ENCODE measurements at regions not wholly inside any gene's neighbourhood (a gene's known extent, or its start where the extent isn't known, plus 50 kb on each side); places are given as distances from the start of the nearest gene placed in this dataset.

DNA sequence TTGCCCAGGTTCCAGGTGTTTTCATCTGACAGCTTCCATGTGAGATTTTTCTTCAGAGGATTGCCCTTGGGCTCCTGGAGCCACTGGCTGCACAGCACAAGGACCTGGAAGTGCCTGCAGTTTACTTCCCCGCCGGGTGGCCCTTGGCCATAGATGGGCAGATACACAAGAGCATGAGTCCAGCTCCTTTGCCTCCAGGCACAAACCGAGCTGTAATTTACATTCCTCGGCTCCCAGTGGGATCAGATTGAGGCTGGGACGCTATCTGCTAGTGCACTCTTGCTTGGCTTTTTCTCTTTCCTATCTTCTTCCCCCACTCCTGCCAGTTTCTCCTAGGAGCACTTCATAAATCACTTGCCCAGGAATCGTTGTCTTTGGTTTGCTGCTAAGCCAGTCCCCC, 85.4 kb upstream of the RALY start:
- no peaks in the 10 kb centered on the region for H3K36me3 ChIP-seq (replicated peaks; ENCODE audit: low read depth, low read length)
- H3K9ac ChIP-seq (ENCODE audit: low read length), result no peak overlapping the region
- H4K20me1 ChIP-seq (ENCODE audit: insufficient read depth, low read length), result no peaks in the 10 kb centered on the region
- no peak overlapping the region for H2AFZ ChIP-seq (ENCODE audit: low read depth, low read length)
- H3K79me2 ChIP-seq (ENCODE audit: low read length), result no peaks in the 10 kb centered on the region
- H3K9me3 ChIP-seq (ENCODE audit: insufficient read depth, low read length), result no peaks in the 10 kb centered on the region
- H3K4me1 ChIP-seq (ENCODE audit: low read length), result no peaks in the 10 kb centered on the region
- no peak for TF ChIP-seq EZH2phosphoT487 (IDR thresholded peaks at IDR 0.05; ENCODE audit: low read depth)
- TF ChIP-seq, protein P1, sequence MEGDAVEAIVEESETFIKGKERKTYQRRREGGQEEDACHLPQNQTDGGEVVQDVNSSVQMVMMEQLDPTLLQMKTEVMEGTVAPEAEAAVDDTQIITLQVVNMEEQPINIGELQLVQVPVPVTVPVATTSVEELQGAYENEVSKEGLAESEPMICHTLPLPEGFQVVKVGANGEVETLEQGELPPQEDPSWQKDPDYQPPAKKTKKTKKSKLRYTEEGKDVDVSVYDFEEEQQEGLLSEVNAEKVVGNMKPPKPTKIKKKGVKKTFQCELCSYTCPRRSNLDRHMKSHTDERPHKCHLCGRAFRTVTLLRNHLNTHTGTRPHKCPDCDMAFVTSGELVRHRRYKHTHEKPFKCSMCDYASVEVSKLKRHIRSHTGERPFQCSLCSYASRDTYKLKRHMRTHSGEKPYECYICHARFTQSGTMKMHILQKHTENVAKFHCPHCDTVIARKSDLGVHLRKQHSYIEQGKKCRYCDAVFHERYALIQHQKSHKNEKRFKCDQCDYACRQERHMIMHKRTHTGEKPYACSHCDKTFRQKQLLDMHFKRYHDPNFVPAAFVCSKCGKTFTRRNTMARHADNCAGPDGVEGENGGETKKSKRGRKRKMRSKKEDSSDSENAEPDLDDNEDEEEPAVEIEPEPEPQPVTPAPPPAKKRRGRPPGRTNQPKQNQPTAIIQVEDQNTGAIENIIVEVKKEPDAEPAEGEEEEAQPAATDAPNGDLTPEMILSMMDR (IDR thresholded peaks at IDR 0.05; ENCODE audit: low read depth, low read length), result no peak
- H3K4me2 ChIP-seq (ENCODE audit: low read length), result no peak overlapping the region
- no peak overlapping the region for H3K4me3 ChIP-seq (ENCODE audit: low read length)
- peaks cover 7% of the 10 kb centered on the region; the same call in 1 of the 2 replicates for H3K27me3 ChIP-seq (ENCODE audit: low read depth, low read length)
- H3K27ac ChIP-seq (ENCODE audit: low read length), result no peak overlapping the region

DNA sequence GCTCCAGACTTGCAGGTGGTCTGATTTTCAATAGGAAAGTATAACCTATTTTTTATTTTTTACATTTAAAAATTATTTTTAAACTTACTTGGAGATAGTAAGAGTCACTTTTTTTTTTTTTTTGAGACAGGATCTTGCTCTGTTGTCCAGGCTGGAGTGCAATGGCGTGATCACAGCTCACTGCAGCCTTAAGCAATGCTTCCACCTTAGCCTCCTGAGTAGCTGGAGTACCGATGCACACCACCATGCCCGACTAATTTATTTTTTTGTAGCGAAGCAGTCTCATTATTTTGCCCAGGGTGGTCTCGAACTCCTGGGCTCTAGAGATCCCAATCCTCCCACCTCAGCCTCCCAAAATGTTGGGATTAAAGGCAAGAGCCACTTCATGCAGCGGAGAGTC, 84.8 kb upstream of the RALY start:
- Histone ChIP-seq H3K9ac (ENCODE audit: low read length) (no peak overlapping the region), H2AFZ (ENCODE audit: low read depth, low read length) (no peak overlapping the region), H3K27me3 (ENCODE audit: low read depth, low read length) (peaks cover 7% of the 10 kb centered on the region; the same call in 1 of the 2 replicates), H3K79me2 (ENCODE audit: low read length) (no peaks in the 10 kb centered on the region), H3K27ac (ENCODE audit: low read length) (no peak overlapping the region), H4K20me1 (ENCODE audit: insufficient read depth, low read length) (no peaks in the 10 kb centered on the region), H3K36me3 (replicated peaks; ENCODE audit: low read depth, low read length) (no peaks in the 10 kb centered on the region), H3K9me3 (ENCODE audit: insufficient read depth, low read length) (no peaks in the 10 kb centered on the region), H3K4me2 (ENCODE audit: low read length) (no peak overlapping the region), H3K4me1 (ENCODE audit: low read length) (no peaks in the 10 kb centered on the region), H3K4me3 (ENCODE audit: low read length) (no peak overlapping the region)
- TF ChIP-seq, protein P1 (IDR thresholded peaks at IDR 0.05; ENCODE audit: low read depth, low read length), result no peak
- TF ChIP-seq EZH2phosphoT487 (IDR thresholded peaks at IDR 0.05; ENCODE audit: low read depth), result no peak

DNA sequence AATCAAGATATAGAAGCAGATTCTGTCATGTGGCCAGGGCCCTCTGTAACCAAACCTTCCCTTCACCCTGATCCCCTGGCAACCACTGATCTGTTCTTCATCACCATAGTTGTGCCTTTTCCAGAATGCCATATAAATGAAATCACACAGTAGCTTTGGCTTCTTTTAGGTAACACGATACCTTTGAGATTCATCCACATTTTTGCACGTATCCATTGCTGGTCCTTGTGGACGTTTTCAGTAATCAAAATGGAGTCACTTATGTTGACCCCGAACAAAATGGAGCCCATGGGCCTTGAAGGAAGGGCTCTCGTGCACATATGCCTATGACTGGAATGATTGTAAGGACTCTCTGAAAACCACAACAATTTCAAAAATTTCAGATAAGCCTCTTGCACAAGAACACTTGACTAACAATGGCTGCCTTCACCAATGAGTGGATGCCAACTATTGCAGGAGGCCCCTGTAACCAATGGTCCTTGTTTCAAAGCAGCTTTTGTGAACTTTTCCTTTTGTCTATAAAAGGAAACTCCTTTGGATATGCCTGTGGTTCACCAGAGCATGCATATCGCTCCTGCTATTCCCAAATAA, 84.3 kb upstream of the RALY start:
- peaks cover under 1% of the 10 kb centered on the region; the same call in 1 of the 2 replicates for H3K4me1 ChIP-seq (ENCODE audit: low read length)
- H3K36me3 ChIP-seq (replicated peaks; ENCODE audit: low read depth, low read length), result no peaks in the 10 kb centered on the region
- peaks cover 7% of the 10 kb centered on the region; the same call in 1 of the 2 replicates for H3K27me3 ChIP-seq (ENCODE audit: low read depth, low read length)
- no peaks in the 10 kb centered on the region for H3K9me3 ChIP-seq (ENCODE audit: insufficient read depth, low read length)
- no peaks in the 10 kb centered on the region for H3K79me2 ChIP-seq (ENCODE audit: low read length)
- H3K4me3 ChIP-seq (ENCODE audit: low read length), result no peak overlapping the region
- no peak overlapping the region for H3K4me2 ChIP-seq (ENCODE audit: low read length)
- no peak overlapping the region for H3K9ac ChIP-seq (ENCODE audit: low read length)
- H2AFZ ChIP-seq (ENCODE audit: low read depth, low read length), result no peak overlapping the region
- TF ChIP-seq, protein P1 (IDR thresholded peaks at IDR 0.05; ENCODE audit: low read depth, low read length), result no peak
- TF ChIP-seq EZH2phosphoT487 (IDR thresholded peaks at IDR 0.05; ENCODE audit: low read depth), result no peak
- H3K27ac ChIP-seq (ENCODE audit: low read length), result no peak overlapping the region
- no peaks in the 10 kb centered on the region for H4K20me1 ChIP-seq (ENCODE audit: insufficient read depth, low read length)

DNA sequence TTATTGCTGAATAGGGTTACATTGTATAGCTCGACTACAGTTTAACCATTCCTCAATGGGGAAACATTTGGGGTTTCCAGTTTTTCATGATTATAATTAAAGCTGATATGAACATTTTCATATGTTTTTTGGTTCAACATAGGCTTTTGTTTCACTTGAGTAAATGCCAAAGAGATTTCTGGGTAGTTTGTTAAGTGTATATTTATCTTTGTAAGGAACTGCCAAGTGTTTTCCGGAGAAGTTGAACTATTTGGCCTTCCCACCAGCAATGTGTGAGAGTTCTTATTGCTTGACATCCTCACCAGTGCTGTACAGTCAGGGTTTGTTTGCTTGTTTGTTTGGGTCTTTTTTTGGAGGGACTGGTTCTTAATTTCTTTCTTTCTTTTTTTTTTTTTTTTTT, 83.7 kb upstream of the RALY start:
- Histone ChIP-seq H3K36me3 (replicated peaks; ENCODE audit: low read depth, low read length) (no peaks in the 10 kb centered on the region), H3K4me3 (ENCODE audit: low read length) (no peak overlapping the region), H3K4me2 (ENCODE audit: low read length) (no peak overlapping the region), H3K4me1 (ENCODE audit: low read length) (peaks cover 7% of the 10 kb centered on the region), H3K27me3 (ENCODE audit: low read depth, low read length) (peaks cover 7% of the 10 kb centered on the region; the same call in 1 of the 2 replicates), H4K20me1 (ENCODE audit: insufficient read depth, low read length) (no peaks in the 10 kb centered on the region), H2AFZ (ENCODE audit: low read depth, low read length) (no peak overlapping the region), H3K9ac (ENCODE audit: low read length) (no peak overlapping the region), H3K27ac (ENCODE audit: low read length) (no peak overlapping the region), H3K79me2 (ENCODE audit: low read length) (no peaks in the 10 kb centered on the region), H3K9me3 (ENCODE audit: insufficient read depth, low read length) (no peaks in the 10 kb centered on the region)
- TF ChIP-seq, protein P1 (IDR thresholded peaks at IDR 0.05; ENCODE audit: low read depth, low read length), result no peak
